ENCODE measurements at regions not wholly inside any gene's neighbourhood (a gene's known extent, or its start where the extent isn't known, plus 50 kb on each side); places are given as distances from the start of the nearest gene placed in this dataset.
"Not testable (repeated sequence)": the region's sequence is repeated elsewhere in the genome, so short reads cannot be mapped to it uniquely, and the experiment has no call there.

GRCh38 chr9:75551861-75552260, 338.6 kb upstream of the PCSK5 start:
- DNase-seq: no peak

DNA sequence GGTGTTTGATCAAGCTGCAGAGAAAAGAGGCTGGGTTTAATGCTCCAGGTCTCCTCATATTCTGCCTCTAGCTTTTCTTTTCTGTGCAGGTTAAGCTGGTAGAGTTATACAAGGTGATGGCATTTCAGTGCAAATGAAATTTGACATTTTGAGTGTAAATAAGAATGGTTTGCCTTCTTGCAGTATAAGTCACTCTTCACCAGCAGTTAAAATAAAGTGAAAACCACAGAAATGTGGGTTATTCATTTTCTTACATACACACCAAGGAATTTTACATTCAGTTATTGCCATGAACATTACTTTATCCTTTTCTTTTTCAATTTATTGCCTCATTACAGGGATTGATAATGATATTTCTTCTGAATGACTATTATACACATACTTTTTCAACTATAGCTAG, 337.5 kb upstream of the PCSK5 start:
- DNase-seq: no peak

GRCh38 chr9:75566813-75567212, 323.7 kb upstream of the PCSK5 start:
- not testable (repeated sequence) for DNase-seq

GRCh38 chr9:75570538-75570937, 319.9 kb upstream of the PCSK5 start:
- DNase-seq: no peak

DNA sequence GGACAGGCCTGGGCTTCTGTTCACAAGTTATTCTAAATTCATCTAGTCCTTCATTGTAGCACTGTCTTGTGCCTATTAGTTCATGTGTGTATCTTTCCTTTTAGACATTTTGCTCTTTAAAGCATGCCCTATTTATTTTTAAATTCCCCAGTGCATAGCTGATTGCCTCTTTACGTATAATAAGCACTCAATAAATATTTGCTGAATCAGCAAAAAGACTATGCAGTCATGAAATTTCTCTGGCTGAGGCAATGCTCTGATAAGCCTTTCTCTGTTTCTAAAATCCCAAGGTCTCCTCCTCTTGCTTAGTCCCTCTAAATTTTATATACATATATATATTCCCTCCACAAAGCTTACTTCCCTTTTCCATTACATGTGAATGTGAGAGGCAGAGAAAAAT, 315.9 kb upstream of the PCSK5 start:
- DNase-seq: no peak

- DNase-seq: no peak
Measured at GRCh38 chr9:75582870-75583269, 307.6 kb upstream of the PCSK5 start.

- DNase-seq: no peak
Measured at GRCh38 chr9:75588808-75589207, 301.7 kb upstream of the PCSK5 start.

- no peak for DNase-seq
Measured at GRCh38 chr9:75589497-75589896, 301.0 kb upstream of the PCSK5 start.

- no peak for DNase-seq
Measured at GRCh38 chr9:75591972-75592371, 298.5 kb upstream of the PCSK5 start.

- DNase-seq: no peak
Measured at GRCh38 chr9:75592586-75592985, 297.9 kb upstream of the PCSK5 start.

DNA sequence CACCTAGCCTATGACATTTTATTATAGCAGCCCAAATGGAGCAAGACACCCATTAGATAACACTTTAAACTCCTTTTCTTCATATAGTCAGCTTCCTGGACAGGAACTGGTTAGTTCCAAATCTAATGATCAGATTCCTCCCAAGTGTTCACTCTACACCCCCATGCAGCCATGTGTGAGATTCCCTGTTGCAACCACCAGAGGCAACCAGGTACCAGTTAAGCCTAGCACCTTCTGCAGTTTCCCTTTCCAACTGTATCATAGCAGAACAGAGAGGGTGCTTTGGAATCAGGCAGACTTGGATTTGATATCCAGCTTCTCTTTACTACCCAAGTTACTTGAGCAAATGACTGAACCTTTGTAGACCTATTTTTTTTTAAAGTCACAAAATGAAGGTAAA, 296.6 kb upstream of the PCSK5 start:
- no peak for DNase-seq

DNA sequence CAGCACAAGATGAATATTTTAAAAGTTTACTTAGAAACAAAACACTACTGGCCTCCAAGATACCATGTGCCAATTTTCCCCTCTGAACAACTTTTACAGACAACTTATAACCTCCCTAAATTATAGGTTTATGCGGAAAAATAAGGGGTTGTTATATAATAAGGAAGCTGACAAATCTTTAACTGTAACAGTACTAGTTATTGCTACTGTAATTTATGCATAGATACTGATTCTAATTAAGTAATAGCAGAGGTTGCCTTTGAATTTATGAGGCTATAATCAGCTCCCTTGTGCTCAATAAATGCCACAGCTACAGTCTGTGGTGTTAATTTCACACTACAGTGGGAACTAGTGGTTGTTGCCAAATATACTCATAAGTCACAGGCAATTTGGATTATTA, 291.3 kb upstream of the PCSK5 start:
- DNase-seq: no peak

- no peak for DNase-seq
Measured at GRCh38 chr9:75601280-75601679, 289.2 kb upstream of the PCSK5 start.

- DNase-seq: no peak
Measured at GRCh38 chr9:75602060-75602459, 288.4 kb upstream of the PCSK5 start.

GRCh38 chr9:75604661-75605060, 285.8 kb upstream of the PCSK5 start:
- DNase-seq: no peak

- no peak for DNase-seq
Measured at GRCh38 chr9:75607521-75607920, 283.0 kb upstream of the PCSK5 start.

DNA sequence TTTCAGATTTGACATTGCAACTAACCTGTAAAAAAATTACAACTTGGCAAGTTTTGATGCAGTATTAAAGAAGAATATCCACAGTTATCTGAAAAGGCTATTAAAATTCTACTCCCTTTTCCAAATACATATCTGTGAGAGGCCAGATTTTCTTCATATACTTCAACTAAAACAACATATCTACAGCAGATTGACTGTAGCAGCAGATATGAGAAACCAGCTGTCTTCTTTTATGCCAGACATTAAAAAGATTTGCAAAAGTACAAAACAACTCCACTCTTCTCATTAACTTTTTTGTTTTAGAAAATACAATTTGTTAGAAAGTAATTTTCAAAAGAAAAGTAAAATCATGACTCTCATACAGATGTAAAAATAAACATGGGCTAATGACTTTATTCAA, 281.1 kb upstream of the PCSK5 start:
- DNase-seq: no peak

DNA sequence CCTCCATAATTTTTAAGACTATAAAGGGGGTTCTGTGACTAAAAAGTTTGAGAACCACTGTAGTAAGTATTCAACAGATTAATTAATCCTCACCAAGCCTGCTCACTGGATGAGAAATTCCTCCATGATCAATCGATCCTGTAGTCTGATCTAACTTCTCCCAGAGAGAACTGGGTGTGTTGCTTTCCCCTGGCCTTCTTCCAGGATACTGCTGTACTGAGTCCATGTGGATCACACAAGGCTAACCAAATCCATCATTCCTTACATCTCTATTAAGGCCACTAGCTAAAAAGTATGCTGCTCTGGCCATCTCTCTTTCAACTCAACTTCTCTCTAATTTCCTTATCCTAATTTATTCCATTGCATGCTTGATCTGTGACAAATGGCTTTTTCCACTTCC, 280.2 kb upstream of the PCSK5 start:
- no peak for DNase-seq

GRCh38 chr9:75612205-75612604, 278.3 kb upstream of the PCSK5 start:
- DNase-seq: no peak

DNA sequence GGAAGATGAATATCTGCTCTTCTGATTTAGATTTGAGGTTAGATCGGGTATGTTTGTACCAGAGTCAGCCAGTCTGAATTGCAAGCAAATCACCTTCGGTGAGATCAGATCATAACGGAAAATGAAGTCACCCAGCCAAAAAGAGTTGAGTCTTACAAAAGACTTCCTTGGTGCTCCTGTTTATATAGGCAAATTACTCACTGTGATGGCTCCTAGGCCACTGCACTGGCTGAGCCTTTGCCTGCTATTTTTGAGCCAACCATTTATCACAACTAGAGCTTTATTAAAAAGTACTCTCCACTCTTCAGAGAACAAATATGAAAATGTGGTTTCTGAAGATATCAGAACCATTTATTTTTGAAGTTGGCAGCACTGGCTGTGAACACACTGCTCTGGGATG, 277.7 kb upstream of the PCSK5 start:
- no peak for DNase-seq

DNA sequence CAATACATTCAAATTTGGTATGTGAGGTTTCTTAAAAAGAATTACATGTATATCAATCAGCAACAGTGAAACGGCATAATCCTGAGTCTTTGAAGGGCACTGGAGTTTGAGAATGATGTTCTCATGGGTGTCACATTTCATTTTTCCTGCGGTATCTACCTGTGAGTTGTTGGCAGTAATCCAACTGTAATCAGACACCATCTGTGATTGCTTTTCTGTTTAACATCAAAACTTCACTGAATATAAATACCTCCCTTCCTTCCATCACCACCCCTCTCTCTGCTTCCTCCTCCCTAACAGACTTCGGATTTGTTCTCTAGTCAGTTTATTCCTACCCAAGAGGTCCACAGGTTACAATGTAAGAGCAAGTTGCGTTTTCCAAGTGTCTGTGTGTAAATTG, 275.2 kb upstream of the PCSK5 start:
- no peak for DNase-seq

DNA sequence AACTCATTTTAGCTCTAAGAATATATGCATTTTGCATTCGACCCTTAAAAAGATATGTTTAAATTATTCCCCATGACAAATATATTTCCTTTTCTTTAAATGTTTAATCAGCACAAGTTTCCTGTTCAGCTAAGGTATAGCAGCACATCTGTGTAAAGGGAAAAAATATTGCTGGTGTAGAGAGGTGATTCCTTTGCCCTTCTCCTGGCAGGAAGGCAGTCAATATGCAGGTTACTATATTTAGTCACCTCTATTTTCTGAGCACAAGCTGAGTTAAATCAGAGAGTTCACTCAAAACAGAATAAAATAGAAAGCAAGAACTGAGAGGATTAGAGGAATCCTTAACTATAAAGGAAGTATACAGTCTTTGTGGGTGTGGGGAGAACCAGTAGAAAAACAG, 274.4 kb upstream of the PCSK5 start:
- no peak for DNase-seq

GRCh38 chr9:75616841-75617566, 273.5 kb upstream of the PCSK5 start:
- DNase-seq: no peak

DNA sequence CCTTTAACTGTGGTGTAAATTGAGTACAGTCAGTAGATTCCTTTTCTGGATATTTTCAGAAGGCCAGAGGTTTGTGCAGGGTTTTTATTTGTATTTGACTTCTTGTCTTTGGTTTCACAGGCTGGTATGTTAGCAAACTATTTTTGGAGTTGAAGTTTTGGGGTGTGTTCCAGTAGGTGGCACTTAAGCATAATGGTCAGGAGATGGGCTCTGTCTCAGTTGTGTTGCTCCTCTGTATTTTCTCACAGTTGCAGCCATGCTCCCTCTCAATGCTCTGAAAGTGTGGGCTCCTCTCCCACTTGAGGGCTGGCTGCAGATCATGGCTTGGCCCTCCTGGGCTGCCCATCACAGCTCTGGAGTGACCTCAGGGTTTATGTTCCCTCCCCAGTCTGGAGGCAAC, 267.0 kb upstream of the PCSK5 start:
- DNase-seq: no peak

DNA sequence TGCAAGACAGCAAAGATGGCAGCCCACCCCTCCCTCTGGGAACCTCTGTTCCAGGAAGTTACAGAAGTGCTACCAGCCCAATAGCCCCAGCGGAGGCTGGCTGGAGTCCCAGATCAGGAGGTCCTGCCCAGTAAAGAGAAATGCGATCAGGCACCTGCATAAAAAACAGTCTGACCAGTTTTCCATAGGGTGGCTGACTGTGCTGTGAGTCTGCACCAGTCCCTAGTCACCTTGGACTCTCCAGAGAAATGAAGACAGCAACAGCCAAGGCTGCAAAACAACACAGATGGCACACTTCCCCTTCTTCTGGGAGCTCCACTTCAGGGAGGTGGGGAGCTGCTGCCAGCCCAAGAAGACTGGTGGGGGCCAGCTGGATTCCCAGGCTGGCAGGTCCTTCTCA, 265.5 kb upstream of the PCSK5 start:
- no peak for DNase-seq

- DNase-seq: no peak
Measured at GRCh38 chr9:75626860-75627259, 263.6 kb upstream of the PCSK5 start.
